ENCODE measurements at regions not wholly inside any gene's neighbourhood (a gene's known extent, or its start where the extent isn't known, plus 50 kb on each side); places are given as distances from the start of the nearest gene placed in this dataset.

DNA sequence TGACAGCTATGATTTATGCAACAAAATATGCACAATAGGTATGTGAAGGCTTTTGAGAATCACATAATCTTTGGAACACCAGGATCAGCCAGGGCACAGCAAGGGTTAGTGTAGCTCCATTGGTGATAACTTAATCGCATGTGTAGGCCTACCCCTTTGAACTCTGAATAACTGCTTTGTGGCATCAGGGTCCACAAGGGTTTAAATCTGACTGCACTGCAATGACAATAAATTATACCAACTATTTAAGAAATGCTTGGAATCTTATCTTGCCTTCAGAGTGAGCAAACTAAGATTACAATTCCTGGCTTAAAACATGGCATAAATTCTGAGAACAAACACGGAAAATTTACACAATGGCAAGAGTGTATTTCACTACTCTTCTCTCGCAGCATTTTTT is 245.8 kb downstream of the FBXO8 start:
- in situ Hi-C loops (cut with MboI): no loop called here

GRCh38 chr4:174037049-174037448 is 246.4 kb downstream of the FBXO8 start:
- no peaks in the 10 kb centered on the region for H3K79me2 ChIP-seq (ENCODE audit: control insufficient read depth, insufficient read depth, low read length)
- H3K27ac ChIP-seq (ENCODE audit: extremely low read depth, low read depth, low read length): no peak overlapping the region
- intact Hi-C loops (cut with micrococcal nuclease) (no loop called here), in situ Hi-C loops (cut with MboI) (no loop called here)
- no peak overlapping the region for H3K4me2 ChIP-seq (ENCODE audit: insufficient read depth, low read length)
- FAIRE-seq (no peak), DNase-seq (ENCODE audit: extremely low read depth in 1 of 4, low spot score in 3 of 4) (no peak), ATAC-seq (no peak)
- H3K9ac ChIP-seq (ENCODE audit: insufficient read depth in 1 of 2, low read depth in 2 of 2, low read length in 2 of 2): no peak overlapping the region
- TF ChIP-seq HDAC8 (tag; IDR thresholded peaks at IDR 0.05) (no peak), HSF4 (CRISPR knock-in tag; IDR thresholded peaks at IDR 0.05; ENCODE audit: borderline replicate concordance) (no peak), E2F4 (CRISPR knock-in tag; IDR thresholded peaks at IDR 0.05; ENCODE audit: low read depth) (no peak), MCM2 (IDR thresholded peaks at IDR 0.05; ENCODE audit: low read depth) (no peak), HDGF (IDR thresholded peaks at IDR 0.05) (no peak), ELK3 (CRISPR knock-in tag; IDR thresholded peaks at IDR 0.05) (no peak), RFX1 (IDR thresholded peaks at IDR 0.05) (no peak), MCM7 (IDR thresholded peaks at IDR 0.05) (no peak)
- H3K9me3 ChIP-seq (replicated peaks; ENCODE audit: control insufficient read depth, insufficient read depth, low read depth, low read length): no peaks in the 10 kb centered on the region
- H2AFZ ChIP-seq (ENCODE audit: low read depth, low read length): no peak overlapping the region
- no peaks in the 10 kb centered on the region for H3K9me1 ChIP-seq (ENCODE audit: control insufficient read depth, insufficient read depth, low read length)
- CTCF ChIA-PET (ENCODE audit: low intra/inter-chr PET ratio): no interaction called here
- no peak overlapping the region for H3K4me3 ChIP-seq
- no peaks in the 10 kb centered on the region for H3K27me3 ChIP-seq (ENCODE audit: control insufficient read depth in 2 of 2, insufficient read depth in 2 of 2, low read length in 2 of 2)
- no peaks in the 10 kb centered on the region for H3K36me3 ChIP-seq (ENCODE audit: control insufficient read depth, insufficient read depth, low read length)
- no peaks in the 10 kb centered on the region for H4K20me1 ChIP-seq (replicated peaks; ENCODE audit: control insufficient read depth, insufficient read depth, low read length)
- BruUV-seq (replicated peaks): no TSS peak
- H3K4me1 ChIP-seq (replicated peaks in 1 of 2; ENCODE audit: control insufficient read depth in 2 of 2, insufficient read depth in 2 of 2, low read length in 2 of 2): no peaks in the 10 kb centered on the region
- POLR2A ChIA-PET: interaction anchor here (0.6 to 0.7 kb wide), 2 partner anchors 64 to 193 kb away, joined by 3 to 4 read pairs; no protein-coding TSS in a partner anchor
- WGBS (ENCODE audit: insufficient coverage, low coverage, missing lambda C conversion rate): 39% methylated on average over 7 of the region's 8 CpGs

More for the DNA sequence above, 245.8 kb downstream of the FBXO8 start:
- Histone ChIP-seq H3K4me3 (no peak overlapping the region), H3K4me1 (replicated peaks in 1 of 2; ENCODE audit: control insufficient read depth in 2 of 2, insufficient read depth in 2 of 2, low read length in 2 of 2) (no peaks in the 10 kb centered on the region), H3K79me2 (ENCODE audit: control insufficient read depth, insufficient read depth, low read length) (no peaks in the 10 kb centered on the region), H3K4me2 (ENCODE audit: insufficient read depth, low read length) (no peak overlapping the region), H3K9me3 (replicated peaks; ENCODE audit: control insufficient read depth, insufficient read depth, low read depth, low read length) (no peaks in the 10 kb centered on the region), H3K27ac (ENCODE audit: extremely low read depth, low read depth, low read length) (no peak overlapping the region), H4K20me1 (replicated peaks; ENCODE audit: control insufficient read depth, insufficient read depth, low read length) (no peaks in the 10 kb centered on the region), H3K9ac (ENCODE audit: insufficient read depth in 1 of 2, low read depth in 2 of 2, low read length in 2 of 2) (no peak overlapping the region), H3K36me3 (ENCODE audit: control insufficient read depth, insufficient read depth, low read length) (no peaks in the 10 kb centered on the region), H3K9me1 (ENCODE audit: control insufficient read depth, insufficient read depth, low read length) (no peaks in the 10 kb centered on the region), H3K27me3 (ENCODE audit: control insufficient read depth in 2 of 2, insufficient read depth in 2 of 2, low read length in 2 of 2) (no peaks in the 10 kb centered on the region), H2AFZ (ENCODE audit: low read depth, low read length) (no peak overlapping the region)
- POLR2A ChIA-PET: interaction anchor here (0.7 kb wide), 1 partner anchor 64 kb away, joined by 3 read pairs; no protein-coding TSS in a partner anchor
- TF ChIP-seq, protein P1, sequence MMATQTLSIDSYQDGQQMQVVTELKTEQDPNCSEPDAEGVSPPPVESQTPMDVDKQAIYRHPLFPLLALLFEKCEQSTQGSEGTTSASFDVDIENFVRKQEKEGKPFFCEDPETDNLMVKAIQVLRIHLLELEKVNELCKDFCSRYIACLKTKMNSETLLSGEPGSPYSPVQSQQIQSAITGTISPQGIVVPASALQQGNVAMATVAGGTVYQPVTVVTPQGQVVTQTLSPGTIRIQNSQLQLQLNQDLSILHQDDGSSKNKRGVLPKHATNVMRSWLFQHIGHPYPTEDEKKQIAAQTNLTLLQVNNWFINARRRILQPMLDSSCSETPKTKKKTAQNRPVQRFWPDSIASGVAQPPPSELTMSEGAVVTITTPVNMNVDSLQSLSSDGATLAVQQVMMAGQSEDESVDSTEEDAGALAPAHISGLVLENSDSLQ (IDR thresholded peaks at IDR 0.05): peak; percentile 47
- TF ChIP-seq NFIX (CRISPR knock-in tag; IDR thresholded peaks at IDR 0.05; ENCODE audit: low read depth) (no peak), MEIS2 (IDR thresholded peaks at IDR 0.05; ENCODE audit: partially characterized antibody) (peak; percentile 25)
- CTCF ChIA-PET (ENCODE audit: low intra/inter-chr PET ratio): no interaction called here
- DNase-seq (ENCODE audit: extremely low read depth in 1 of 4, low spot score in 3 of 4) (no peak), FAIRE-seq (no peak), ATAC-seq (no peak)
- BruUV-seq (replicated peaks): no TSS peak
- 47% methylated on average over 3 of the region's 3 CpGs for WGBS (ENCODE audit: insufficient coverage, low coverage, missing lambda C conversion rate)
- intact Hi-C loops (cut with micrococcal nuclease): no loop called here

All from K562 (cell line).